ENCODE measurements at regions not wholly inside any gene's neighbourhood (a gene's known extent, or its start where the extent isn't known, plus 50 kb on each side); places are given as distances from the start of the nearest gene placed in this dataset.

DNA sequence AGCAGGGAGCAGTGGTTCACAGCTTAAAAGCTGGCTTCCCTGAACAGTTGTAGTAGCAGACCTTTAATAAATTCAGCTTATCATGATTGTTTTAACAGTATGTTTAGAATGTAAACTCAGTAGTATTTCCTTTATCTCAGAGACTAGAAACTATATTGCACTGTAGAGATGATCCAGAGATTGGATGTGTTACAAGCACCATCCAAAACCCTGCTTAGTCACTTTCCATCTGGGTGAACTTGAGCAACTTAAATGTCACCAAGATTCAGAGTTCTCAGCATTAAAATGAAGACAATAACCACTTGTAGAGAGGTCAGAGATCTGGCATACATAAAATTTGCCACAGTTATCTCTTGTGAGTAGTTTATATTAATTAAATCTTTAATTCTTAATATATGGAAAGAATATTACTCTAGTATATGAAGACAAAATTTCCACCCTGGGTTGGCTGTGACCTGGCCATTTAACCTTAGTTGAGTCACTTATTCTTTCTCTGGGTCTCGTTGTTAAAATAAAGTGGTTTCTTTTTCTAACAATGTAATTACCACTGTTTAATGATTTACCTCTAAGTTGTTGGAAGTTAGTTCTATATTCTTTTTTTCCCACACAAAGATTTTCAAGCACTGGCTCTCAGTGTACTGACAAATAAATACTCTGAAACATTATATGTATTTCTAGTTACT is 239.2 kb upstream of the FKBP1C start:
- TF ChIP-seq POLR2AphosphoS5 (IDR thresholded peaks at IDR 0.05) (no peak), EZH2 (IDR thresholded peaks at IDR 0.05; ENCODE audit: borderline replicate concordance, insufficient read depth, low read length, poor library complexity, severe bottlenecking) (no peak), TAF1 (IDR thresholded peaks at IDR 0.05; ENCODE audit: low read depth) (no peak), MXI1 (conservative IDR thresholded peaks at IDR 0.05; ENCODE audit: poor library complexity, severe bottlenecking) (no peak), SMC3 (conservative IDR thresholded peaks at IDR 0.05; ENCODE audit: poor library complexity) (no peak)
- TF ChIP-seq, protein P1, sequence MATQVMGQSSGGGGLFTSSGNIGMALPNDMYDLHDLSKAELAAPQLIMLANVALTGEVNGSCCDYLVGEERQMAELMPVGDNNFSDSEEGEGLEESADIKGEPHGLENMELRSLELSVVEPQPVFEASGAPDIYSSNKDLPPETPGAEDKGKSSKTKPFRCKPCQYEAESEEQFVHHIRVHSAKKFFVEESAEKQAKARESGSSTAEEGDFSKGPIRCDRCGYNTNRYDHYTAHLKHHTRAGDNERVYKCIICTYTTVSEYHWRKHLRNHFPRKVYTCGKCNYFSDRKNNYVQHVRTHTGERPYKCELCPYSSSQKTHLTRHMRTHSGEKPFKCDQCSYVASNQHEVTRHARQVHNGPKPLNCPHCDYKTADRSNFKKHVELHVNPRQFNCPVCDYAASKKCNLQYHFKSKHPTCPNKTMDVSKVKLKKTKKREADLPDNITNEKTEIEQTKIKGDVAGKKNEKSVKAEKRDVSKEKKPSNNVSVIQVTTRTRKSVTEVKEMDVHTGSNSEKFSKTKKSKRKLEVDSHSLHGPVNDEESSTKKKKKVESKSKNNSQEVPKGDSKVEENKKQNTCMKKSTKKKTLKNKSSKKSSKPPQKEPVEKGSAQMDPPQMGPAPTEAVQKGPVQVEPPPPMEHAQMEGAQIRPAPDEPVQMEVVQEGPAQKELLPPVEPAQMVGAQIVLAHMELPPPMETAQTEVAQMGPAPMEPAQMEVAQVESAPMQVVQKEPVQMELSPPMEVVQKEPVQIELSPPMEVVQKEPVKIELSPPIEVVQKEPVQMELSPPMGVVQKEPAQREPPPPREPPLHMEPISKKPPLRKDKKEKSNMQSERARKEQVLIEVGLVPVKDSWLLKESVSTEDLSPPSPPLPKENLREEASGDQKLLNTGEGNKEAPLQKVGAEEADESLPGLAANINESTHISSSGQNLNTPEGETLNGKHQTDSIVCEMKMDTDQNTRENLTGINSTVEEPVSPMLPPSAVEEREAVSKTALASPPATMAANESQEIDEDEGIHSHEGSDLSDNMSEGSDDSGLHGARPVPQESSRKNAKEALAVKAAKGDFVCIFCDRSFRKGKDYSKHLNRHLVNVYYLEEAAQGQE (IDR thresholded peaks at IDR 0.05; ENCODE audit: borderline replicate concordance): no peak
- TF ChIP-seq, protein P2, sequence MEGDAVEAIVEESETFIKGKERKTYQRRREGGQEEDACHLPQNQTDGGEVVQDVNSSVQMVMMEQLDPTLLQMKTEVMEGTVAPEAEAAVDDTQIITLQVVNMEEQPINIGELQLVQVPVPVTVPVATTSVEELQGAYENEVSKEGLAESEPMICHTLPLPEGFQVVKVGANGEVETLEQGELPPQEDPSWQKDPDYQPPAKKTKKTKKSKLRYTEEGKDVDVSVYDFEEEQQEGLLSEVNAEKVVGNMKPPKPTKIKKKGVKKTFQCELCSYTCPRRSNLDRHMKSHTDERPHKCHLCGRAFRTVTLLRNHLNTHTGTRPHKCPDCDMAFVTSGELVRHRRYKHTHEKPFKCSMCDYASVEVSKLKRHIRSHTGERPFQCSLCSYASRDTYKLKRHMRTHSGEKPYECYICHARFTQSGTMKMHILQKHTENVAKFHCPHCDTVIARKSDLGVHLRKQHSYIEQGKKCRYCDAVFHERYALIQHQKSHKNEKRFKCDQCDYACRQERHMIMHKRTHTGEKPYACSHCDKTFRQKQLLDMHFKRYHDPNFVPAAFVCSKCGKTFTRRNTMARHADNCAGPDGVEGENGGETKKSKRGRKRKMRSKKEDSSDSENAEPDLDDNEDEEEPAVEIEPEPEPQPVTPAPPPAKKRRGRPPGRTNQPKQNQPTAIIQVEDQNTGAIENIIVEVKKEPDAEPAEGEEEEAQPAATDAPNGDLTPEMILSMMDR (IDR thresholded peaks at IDR 0.05; ENCODE audit: poor library complexity, severe bottlenecking): no peak
- Histone ChIP-seq H3K4me2 (ENCODE audit: low read length) (no peak overlapping the region), H3K27me3 (ENCODE audit: insufficient read depth, low read depth, low read length) (no peaks in the 10 kb centered on the region), H3K27ac (ENCODE audit: low read length) (no peak overlapping the region), H3K4me3 (ENCODE audit: low read length) (no peak overlapping the region), H3K79me2 (replicated peaks; ENCODE audit: insufficient read depth, low read length) (no peaks in the 10 kb centered on the region), H3K36me3 (ENCODE audit: insufficient read depth, low read length) (no peaks in the 10 kb centered on the region), H3K9me3 (ENCODE audit: low read length) (no peaks in the 10 kb centered on the region), H4K20me1 (ENCODE audit: insufficient read depth) (no peaks in the 10 kb centered on the region), H3K9ac (ENCODE audit: low read length) (no peak overlapping the region), H3F3A (ENCODE audit: insufficient read depth, low read length, poor library complexity, severe bottlenecking) (no peaks in the 10 kb centered on the region), H3K9me2 (ENCODE audit: insufficient read depth, low read length) (no peaks in the 10 kb centered on the region), H2AFZ (ENCODE audit: low read depth, low read length) (no peak overlapping the region)

DNA sequence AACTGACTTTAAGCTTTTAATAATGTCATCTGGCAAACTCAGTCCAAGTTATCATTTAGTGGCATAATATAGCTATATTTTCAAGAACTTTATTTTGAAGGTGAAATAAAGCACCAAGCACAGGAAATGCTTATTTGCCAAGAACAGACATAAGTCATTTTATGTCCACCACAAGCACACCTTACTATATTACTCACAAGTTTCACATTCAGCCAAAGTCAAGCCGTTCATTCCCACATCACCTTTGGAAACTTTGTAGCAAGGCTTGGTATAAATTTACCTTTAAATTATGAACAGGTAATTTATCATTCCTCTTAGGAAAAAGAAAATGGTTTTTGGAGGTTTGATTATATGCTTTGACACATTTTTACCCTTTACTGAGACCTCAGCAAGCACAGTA is 236.8 kb upstream of the FKBP1C start:
- no peaks in the 10 kb centered on the region for H3K36me3 ChIP-seq (ENCODE audit: insufficient read depth, low read length)
- no peak overlapping the region for H3K4me3 ChIP-seq (ENCODE audit: low read length)
- H3K9ac ChIP-seq (ENCODE audit: low read length): no peak overlapping the region
- no peaks in the 10 kb centered on the region for H3K9me3 ChIP-seq (ENCODE audit: low read length)
- no peaks in the 10 kb centered on the region for H3F3A ChIP-seq (ENCODE audit: insufficient read depth, low read length, poor library complexity, severe bottlenecking)
- TF ChIP-seq MXI1 (conservative IDR thresholded peaks at IDR 0.05; ENCODE audit: poor library complexity, severe bottlenecking): no peak
- TF ChIP-seq POLR2AphosphoS5 (IDR thresholded peaks at IDR 0.05): no peak
- TF ChIP-seq, protein P1 (IDR thresholded peaks at IDR 0.05; ENCODE audit: borderline replicate concordance): no peak
- no peak for TF ChIP-seq TAF1 (IDR thresholded peaks at IDR 0.05; ENCODE audit: low read depth)
- no peak for TF ChIP-seq RAD21 (conservative IDR thresholded peaks at IDR 0.05)
- no peak for TF ChIP-seq SMC3 (conservative IDR thresholded peaks at IDR 0.05; ENCODE audit: poor library complexity)
- TF ChIP-seq, protein P2 (IDR thresholded peaks at IDR 0.05; ENCODE audit: poor library complexity, severe bottlenecking): no peak
- no peak for TF ChIP-seq EZH2 (IDR thresholded peaks at IDR 0.05; ENCODE audit: borderline replicate concordance, insufficient read depth, low read length, poor library complexity, severe bottlenecking)
- no peak for TF ChIP-seq EP300 (conservative IDR thresholded peaks at IDR 0.05; ENCODE audit: poor library complexity, severe bottlenecking)
- H3K4me2 ChIP-seq (ENCODE audit: low read length): no peak overlapping the region
- no peaks in the 10 kb centered on the region for H3K9me2 ChIP-seq (ENCODE audit: insufficient read depth, low read length)
- H3K27me3 ChIP-seq (ENCODE audit: insufficient read depth, low read depth, low read length): no peaks in the 10 kb centered on the region
- no peak overlapping the region for H3K27ac ChIP-seq (ENCODE audit: low read length)
- H3K79me2 ChIP-seq (replicated peaks; ENCODE audit: insufficient read depth, low read length): no peaks in the 10 kb centered on the region
- no peak overlapping the region for H2AFZ ChIP-seq (ENCODE audit: low read depth, low read length)
- no peaks in the 10 kb centered on the region for H4K20me1 ChIP-seq (ENCODE audit: insufficient read depth)

Data from neural cell (in vitro differentiated cells).